ENCODE measurements at regions not wholly inside any gene's neighbourhood (a gene's known extent, or its start where the extent isn't known, plus 50 kb on each side); places are given as distances from the start of the nearest gene placed in this dataset.

GRCh38 chr18:34287825-34288224 lies 63.1 kb upstream of the NOL4 start:
- Histone ChIP-seq H3K4me1 (no peaks in the 10 kb centered on the region), H3K36me3 (no peaks in the 10 kb centered on the region), H3K27ac (no peak overlapping the region), H3K9me3 (peaks cover 0 to 4% of the 10 kb centered on the region in 2 donors), H3K27me3 (no peaks in the 10 kb centered on the region), H3K4me3 (no peak overlapping the region)
- DNase-seq = no peak
- intact Hi-C loops (cut with DNase I; ENCODE audit: low total_unique reads) = no loop called here
- TF ChIP-seq POLR2A (IDR thresholded peaks at IDR 0.05) = no peak
- TF ChIP-seq, protein P1, sequence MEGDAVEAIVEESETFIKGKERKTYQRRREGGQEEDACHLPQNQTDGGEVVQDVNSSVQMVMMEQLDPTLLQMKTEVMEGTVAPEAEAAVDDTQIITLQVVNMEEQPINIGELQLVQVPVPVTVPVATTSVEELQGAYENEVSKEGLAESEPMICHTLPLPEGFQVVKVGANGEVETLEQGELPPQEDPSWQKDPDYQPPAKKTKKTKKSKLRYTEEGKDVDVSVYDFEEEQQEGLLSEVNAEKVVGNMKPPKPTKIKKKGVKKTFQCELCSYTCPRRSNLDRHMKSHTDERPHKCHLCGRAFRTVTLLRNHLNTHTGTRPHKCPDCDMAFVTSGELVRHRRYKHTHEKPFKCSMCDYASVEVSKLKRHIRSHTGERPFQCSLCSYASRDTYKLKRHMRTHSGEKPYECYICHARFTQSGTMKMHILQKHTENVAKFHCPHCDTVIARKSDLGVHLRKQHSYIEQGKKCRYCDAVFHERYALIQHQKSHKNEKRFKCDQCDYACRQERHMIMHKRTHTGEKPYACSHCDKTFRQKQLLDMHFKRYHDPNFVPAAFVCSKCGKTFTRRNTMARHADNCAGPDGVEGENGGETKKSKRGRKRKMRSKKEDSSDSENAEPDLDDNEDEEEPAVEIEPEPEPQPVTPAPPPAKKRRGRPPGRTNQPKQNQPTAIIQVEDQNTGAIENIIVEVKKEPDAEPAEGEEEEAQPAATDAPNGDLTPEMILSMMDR (IDR thresholded peaks at IDR 0.05) = no peak

GRCh38 chr18:34292594-34292993 lies 67.9 kb upstream of the NOL4 start:
- Histone ChIP-seq H3K4me1 (no peaks in the 10 kb centered on the region), H3K9me3 (peaks cover 0 to 4% of the 10 kb centered on the region in 2 donors), H3K36me3 (no peaks in the 10 kb centered on the region), H3K27me3 (no peaks in the 10 kb centered on the region), H3K4me3 (no peak overlapping the region), H3K27ac (no peak overlapping the region)
- intact Hi-C loops (cut with DNase I; ENCODE audit: low total_unique reads) = no loop called here
- TF ChIP-seq, protein P1 (IDR thresholded peaks at IDR 0.05) = no peak
- TF ChIP-seq POLR2A (IDR thresholded peaks at IDR 0.05) = no peak
- DNase-seq = no peak

GRCh38 chr18:34297287-34297686 lies 72.6 kb upstream of the NOL4 start:
- Histone ChIP-seq H3K27ac (no peak overlapping the region), H3K27me3 (no peaks in the 10 kb centered on the region), H3K4me1 (no peaks in the 10 kb centered on the region), H3K4me3 (no peak overlapping the region), H3K36me3 (no peaks in the 10 kb centered on the region), H3K9me3 (no peaks in the 10 kb centered on the region)
- TF ChIP-seq, protein P1 (IDR thresholded peaks at IDR 0.05) = no peak
- intact Hi-C loops (cut with DNase I; ENCODE audit: low total_unique reads) = no loop called here
- DNase-seq = no peak

DNA sequence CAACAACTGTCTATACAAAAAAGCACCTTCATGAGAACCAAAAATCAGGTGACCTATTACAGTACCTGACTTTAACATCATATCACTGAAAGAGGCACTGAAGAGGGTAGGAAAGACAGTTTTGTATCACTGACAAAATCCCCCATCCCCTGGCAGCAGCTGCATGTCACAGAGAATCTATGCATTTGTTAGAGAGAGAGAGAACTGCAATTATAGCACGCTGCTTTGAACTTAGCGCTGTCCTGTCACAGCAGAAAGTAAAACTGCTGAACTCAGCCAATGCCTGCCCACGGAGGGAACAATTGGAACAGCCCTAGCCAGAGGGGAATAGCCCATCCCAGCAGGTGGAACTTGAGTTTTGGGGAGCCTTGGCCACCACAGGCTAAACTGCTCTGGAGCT lies 75.1 kb upstream of the NOL4 start:
- H3K9me3 ChIP-seq = no peaks in the 10 kb centered on the region

DNA sequence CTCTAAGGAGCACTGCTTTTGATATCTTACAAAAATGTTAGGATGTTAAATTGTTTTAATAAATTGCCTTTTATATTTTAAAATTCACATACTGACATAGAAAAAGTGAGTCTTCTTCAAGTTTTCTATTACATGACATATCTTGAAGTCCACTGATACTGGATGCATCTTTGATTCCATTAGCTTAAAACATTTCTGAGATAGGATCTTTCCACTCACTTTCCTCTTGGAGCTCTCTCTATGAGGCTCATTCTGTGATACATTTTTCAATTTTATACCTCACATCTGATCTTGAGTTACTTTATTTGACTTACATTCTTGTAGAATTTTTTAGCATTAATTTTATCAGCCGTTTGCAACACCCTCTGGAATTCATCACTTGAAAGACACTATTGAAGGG lies 86.8 kb upstream of the NOL4 start:
- Histone ChIP-seq H3K27me3 (no peaks in the 10 kb centered on the region), H3K4me1 (no peaks in the 10 kb centered on the region), H3K36me3 (no peaks in the 10 kb centered on the region), H3K27ac (no peak overlapping the region), H3K4me3 (no peak overlapping the region), H3K9me3 (no peaks in the 10 kb centered on the region)
- TF ChIP-seq POLR2A (IDR thresholded peaks at IDR 0.05) = no peak
- TF ChIP-seq, protein P1 (IDR thresholded peaks at IDR 0.05) = no peak
- intact Hi-C loops (cut with DNase I; ENCODE audit: low total_unique reads) = no loop called here
- DNase-seq = no peak

More for the DNA sequence above, 75.1 kb upstream of the NOL4 start:
- Histone ChIP-seq H3K4me1 (no peaks in the 10 kb centered on the region), H3K27me3 (no peaks in the 10 kb centered on the region), H3K36me3 (no peaks in the 10 kb centered on the region), H3K27ac (no peak overlapping the region), H3K4me3 (no peak overlapping the region)
- intact Hi-C loops (cut with DNase I; ENCODE audit: low total_unique reads) = no loop called here
- TF ChIP-seq POLR2A (IDR thresholded peaks at IDR 0.05) = no peak
- TF ChIP-seq, protein P1 (IDR thresholded peaks at IDR 0.05) = no peak
- no peak for DNase-seq

Data from uterus (tissue), 3 donors.